ENCODE measurements at regions not wholly inside any gene's neighbourhood (a gene's known extent, or its start where the extent isn't known, plus 50 kb on each side); places are given as distances from the start of the nearest gene placed in this dataset.

DNA sequence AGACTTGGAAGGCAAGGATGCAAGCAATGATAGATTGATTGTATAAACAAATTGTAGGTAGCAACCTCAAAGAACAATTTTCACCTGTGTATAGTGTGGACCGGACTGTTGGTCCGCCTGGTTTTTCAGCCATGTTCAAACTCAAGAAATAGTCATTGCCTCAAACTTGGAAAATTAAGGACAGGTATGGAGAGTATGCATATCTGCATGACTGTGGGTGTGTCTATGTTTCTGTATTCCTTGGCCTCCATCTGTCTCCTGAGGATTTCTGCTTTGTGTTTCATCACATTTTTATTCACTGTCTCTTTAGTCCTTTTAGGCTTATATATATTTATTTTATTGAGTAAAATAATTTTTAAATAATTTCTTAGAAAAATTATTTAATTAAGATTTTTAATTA lies 53.9 kb upstream of the RASA2 start:
- no peak overlapping the region for H3K27ac Mint-ChIP-seq (ENCODE audit: low read depth)
- DNase-seq (ENCODE audit: low spot score in 2 of 2), result no peak
- peaks cover 51% of the 10 kb centered on the region for H3K4me1 Mint-ChIP-seq
- H3K9me3 Mint-ChIP-seq, result no peaks in the 10 kb centered on the region
- H3K36me3 Mint-ChIP-seq (ENCODE audit: insufficient read depth), result peaks cover 35% of the 10 kb centered on the region
- no peak overlapping the region for H3K4me3 Mint-ChIP-seq
- no peaks in the 10 kb centered on the region for H3K27me3 Mint-ChIP-seq
- ATAC-seq (replicated peaks; ENCODE audit: extremely low read depth, poor library complexity, severe bottlenecking), result no peak

DNA sequence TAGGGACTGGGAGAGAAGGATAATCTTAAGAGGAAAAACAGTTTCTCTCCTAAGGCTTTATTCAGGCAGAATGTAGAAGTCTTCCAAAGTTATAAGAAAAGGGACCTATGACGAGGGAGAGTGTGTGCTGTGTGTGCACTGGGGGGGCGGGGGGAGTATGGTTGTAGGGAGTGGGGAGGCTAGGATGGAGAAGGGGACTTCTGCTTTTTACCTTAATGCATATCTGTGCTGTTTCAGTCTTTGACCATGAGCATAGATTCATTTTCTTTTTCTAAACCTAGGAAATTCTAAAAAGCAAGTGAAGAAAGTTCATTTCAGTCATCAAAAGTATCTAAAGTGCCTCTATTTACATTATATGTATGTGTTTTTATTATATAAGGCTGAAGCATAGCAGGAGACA lies 52.6 kb upstream of the RASA2 start:
- ATAC-seq (replicated peaks; ENCODE audit: extremely low read depth, poor library complexity, severe bottlenecking) (no peak), DNase-seq (ENCODE audit: low spot score in 2 of 2) (no peak)
- Mint-ChIP-seq H3K27me3 (no peaks in the 10 kb centered on the region), H3K27ac (ENCODE audit: low read depth) (peak overlapping the region; percentile 20), H3K4me3 (no peak overlapping the region), H3K36me3 (ENCODE audit: insufficient read depth) (peaks cover 39% of the 10 kb centered on the region), H3K9me3 (no peaks in the 10 kb centered on the region), H3K4me1 (peaks cover 50% of the 10 kb centered on the region)

DNA sequence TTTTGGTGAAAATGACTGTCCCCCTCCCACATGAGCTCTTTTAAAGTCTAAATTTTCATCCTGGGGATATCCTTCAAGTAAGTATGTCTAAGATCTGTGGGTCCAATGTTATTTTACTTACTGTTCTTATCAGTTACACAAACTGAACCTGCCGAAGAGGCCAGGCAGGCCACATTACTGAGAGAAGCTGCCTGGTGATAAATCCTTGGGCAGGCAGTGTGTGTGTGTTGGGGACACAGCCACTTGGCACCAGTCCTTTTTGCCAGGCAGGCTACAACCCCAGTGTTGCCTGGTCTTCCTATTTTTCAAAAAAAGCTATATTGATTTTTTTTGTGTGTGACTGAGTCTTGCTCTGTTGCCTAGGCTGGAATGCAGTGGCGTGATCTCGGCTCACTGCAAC lies 50.6 kb upstream of the RASA2 start:
- H3K4me3 Mint-ChIP-seq, result no peak overlapping the region
- no peak for DNase-seq (ENCODE audit: low spot score in 2 of 2)
- no peaks in the 10 kb centered on the region for H3K9me3 Mint-ChIP-seq
- H3K36me3 Mint-ChIP-seq (ENCODE audit: insufficient read depth), result peaks cover 27% of the 10 kb centered on the region
- peak overlapping the region; percentile 59 for H3K27ac Mint-ChIP-seq (ENCODE audit: low read depth)
- no peak for ATAC-seq (replicated peaks; ENCODE audit: extremely low read depth, poor library complexity, severe bottlenecking)
- peaks cover 64% of the 10 kb centered on the region for H3K4me1 Mint-ChIP-seq
- no peaks in the 10 kb centered on the region for H3K27me3 Mint-ChIP-seq
